GM18507 (cell line): ENCODE measurements at regions not wholly inside any gene's neighbourhood (a gene's known extent, or its start where the extent isn't known, plus 50 kb on each side); places are given as distances from the start of the nearest gene placed in this dataset.

ENCODE experiments used
- DNase-seq: peaks from one replicate; pipeline ENCODE4 v3.0.0; 2011; ENCODE audit warnings: low read depth; ENCODE audit not compliant: insufficient read length; ENCODE audit errors: extremely low spot score
- FAIRE-seq: peaks from 2 replicates; lab custom pipeline; 2011; peaks lifted over from hg19 to GRCh38; lab: Jason Lieb, UNC

- FAIRE-seq (no peak), DNase-seq (no peak)
These were observed 435.0 kb upstream of the CADM1 start for GRCh38 chr11:115939104-115939730.

DNA sequence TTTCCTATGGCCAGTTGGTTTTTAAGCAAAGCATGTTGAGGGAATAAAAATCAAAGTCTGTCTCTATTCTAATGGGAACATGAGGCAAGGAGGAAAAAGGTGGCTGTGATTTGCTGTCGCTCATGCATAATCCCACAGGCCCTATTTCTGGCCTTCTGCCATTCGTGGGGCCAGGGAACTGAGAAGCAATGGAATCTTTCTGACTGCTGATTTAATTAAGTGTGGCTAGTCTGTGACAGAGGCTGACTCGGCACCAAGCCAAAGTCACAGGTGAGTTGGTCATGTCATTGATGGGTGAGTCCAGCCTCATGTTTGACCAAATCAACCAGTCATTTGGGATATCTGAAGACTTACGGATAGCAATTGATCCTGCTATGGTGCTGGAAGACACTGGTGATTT, 429.3 kb upstream of the CADM1 start:
- DNase-seq (no peak), FAIRE-seq (no peak)

GRCh38 chr11:115931548-115932083, 427.4 kb upstream of the CADM1 start:
- DNase-seq (no peak), FAIRE-seq (no peak)

DNA sequence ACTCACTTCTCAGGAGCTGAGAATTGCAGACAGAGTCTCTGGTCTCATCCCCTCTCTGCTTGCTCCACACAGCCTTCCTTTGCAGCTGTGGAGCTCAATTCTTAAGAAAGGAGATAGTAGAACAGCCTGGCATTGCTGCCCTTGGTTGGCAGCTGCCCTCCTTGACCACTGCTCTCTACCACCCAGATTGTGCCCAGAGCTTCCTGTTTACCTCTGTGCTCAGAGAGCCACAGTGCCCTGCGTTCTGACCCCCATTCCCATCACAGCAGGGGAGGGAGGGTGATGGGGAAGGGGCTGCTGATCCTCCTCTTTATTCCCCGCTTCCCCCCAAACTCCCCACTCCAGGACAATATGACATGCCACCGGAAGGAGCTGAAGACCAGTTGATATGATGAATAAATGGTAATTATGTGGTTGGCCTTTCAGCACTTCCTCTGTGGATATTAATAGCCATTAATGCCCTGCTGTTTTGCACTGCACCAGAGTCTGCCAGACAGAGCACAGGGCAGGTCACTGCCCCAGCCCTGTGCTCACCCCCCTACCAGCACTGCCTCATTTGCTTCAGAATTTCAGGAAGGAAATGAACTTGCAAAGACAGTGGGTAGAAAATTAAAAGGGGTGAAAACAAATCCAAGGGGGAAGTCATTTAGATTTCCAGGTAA, 426.8 kb upstream of the CADM1 start:
- FAIRE-seq (peak; percentile 86), DNase-seq (no peak)

GRCh38 chr11:115930291-115930690, 426.1 kb upstream of the CADM1 start:
- no peak for FAIRE-seq

GRCh38 chr11:115929618-115930129, 425.5 kb upstream of the CADM1 start:
- DNase-seq (no peak), FAIRE-seq (peak; percentile 90)

More at GRCh38 chr11:115930291-115930690, 426.1 kb upstream of the CADM1 start:
- no peak for DNase-seq

DNA sequence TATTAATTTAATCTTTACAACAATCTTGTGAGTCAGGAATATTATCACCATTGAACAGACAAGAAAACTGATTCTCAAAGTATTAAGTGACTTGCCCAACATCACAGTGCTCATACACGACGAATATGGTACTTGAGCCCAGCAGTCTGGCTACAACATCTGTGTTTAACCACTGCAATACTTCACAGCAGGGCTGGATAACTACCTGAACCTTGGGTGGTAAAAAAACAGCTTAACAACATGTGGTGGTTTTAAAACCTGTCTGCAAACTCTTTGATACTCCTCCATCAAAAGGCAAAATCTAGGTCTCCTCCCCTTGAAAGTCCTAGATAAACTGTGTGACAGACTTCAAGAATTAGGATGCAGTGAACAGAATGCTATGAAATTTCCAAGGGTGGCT, 424.6 kb upstream of the CADM1 start:
- FAIRE-seq, result no peak
- DNase-seq, result no peak

- DNase-seq, result no peak
- FAIRE-seq, result peak; percentile 92
These were observed 423.7 kb upstream of the CADM1 start for GRCh38 chr11:115927823-115928329.

DNA sequence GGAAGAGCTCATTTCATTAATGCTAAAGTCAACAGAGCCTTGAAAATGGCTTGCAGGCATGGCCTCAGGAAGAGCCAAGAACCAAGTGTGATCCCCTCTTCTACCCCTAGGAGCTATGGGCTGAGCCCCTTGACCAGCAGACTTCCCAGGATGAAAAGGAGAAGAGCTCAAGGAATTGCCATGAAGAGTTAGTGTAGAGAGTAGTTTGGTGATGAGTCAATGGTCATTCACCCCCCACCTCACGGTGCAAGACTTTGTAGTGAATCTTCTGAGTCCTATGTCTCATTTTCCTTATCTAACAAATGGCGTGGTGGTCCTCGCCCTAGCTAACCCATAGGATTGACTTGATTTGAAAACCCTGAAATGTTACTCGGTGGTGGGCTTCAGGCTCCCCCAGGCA, 422.4 kb upstream of the CADM1 start:
- no peak for FAIRE-seq

DNA sequence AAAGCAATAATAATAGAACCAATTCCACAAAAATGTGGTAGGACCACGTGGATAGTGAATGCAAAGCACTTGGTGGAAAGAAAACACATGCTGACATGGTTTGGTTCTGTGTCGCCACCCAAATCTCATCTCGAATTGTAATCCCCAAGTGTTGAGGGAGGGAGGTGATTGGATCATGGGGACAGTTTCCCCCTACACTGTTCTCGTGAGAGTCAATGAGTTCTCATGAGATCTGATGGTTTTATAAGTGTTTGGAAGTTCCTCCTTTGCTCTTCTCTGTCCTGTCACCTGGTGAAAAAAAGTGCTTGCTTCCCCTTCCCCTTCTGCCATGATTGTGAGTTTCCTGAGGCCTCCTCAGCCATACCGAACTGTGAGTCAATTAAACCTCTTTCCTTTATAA, 421.9 kb upstream of the CADM1 start:
- DNase-seq (no peak), FAIRE-seq (peak; percentile 76)

More for the DNA sequence above, 422.4 kb upstream of the CADM1 start:
- no peak for DNase-seq

DNA sequence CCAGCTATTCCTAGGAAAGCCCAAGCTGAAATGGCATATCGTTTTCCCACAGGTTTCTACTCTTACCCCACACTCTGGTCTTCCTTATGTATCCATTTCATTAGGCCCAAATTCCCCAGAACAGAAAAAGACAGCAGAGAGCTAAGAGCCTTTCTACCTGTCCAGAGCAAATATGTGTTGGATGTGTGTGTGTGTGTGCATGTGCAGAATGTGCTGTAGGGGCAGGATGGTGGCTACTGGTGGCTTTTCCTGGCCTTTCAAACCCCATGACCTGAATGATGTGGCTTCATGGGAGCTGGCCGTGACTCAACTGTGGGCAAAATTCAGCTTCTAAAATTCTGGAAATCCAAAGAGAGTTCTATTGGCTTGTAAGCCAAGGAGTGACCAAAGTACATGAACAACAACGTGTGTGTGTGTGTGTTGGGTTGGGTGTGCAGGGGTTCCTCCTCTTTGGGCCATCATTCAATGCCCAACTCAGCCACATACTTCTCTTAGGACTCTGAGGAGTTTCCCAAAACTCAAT, 421.4 kb upstream of the CADM1 start:
- peak; percentile 29 for FAIRE-seq
- no peak for DNase-seq

DNA sequence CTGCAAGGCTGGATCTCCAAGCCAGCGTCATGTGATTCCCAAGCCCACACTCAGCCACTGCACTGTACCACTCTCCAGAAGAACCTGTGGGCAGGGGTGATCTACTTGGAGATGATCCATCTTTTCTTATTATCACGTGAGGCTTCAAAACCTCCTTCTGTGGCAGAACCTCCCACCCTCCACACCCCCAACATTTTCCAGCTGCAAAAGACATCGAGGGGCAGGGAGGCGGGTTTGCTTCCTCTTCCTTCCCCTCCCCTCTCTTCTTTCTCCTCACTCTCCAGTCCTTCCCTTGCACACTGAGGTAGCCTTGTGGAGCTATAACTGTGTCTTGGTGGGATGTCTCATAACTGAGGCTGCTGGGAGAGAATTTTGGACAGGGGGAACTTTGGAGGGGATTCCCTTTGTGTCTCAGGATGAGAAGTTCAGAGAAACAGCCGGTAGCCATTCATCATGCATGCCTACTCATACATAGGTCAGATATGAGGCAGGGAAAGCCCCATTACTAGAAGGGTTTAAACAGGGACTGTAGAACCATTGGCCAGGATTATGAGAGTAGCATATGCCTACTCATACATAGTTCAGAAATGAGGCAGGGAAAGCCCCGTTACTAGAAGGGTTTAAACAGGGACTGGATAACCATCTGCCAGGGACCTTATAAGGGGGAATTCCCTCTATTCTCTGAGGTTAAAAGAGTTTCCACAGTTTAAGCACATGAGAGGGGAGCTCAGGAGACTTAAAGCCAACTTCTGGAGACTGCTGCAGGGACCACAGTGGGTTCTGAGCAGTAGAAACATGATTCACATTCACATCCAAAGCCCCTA, 420.7 kb upstream of the CADM1 start:
- DNase-seq (peak; percentile 38), FAIRE-seq (peak; percentile 99)

- DNase-seq, result no peak
- FAIRE-seq, result no peak
These were observed 418.7 kb upstream of the CADM1 start for GRCh38 chr11:115922876-115923275.

- DNase-seq (no peak), FAIRE-seq (peak; percentile 60)
These were observed 417.8 kb upstream of the CADM1 start for GRCh38 chr11:115921986-115922385.

- FAIRE-seq (peak; percentile 68), DNase-seq (no peak)
These were observed 417.3 kb upstream of the CADM1 start for GRCh38 chr11:115921540-115921939.

GRCh38 chr11:115920841-115921480, 416.7 kb upstream of the CADM1 start:
- no peak for DNase-seq
- peak; percentile 80 for FAIRE-seq

DNA sequence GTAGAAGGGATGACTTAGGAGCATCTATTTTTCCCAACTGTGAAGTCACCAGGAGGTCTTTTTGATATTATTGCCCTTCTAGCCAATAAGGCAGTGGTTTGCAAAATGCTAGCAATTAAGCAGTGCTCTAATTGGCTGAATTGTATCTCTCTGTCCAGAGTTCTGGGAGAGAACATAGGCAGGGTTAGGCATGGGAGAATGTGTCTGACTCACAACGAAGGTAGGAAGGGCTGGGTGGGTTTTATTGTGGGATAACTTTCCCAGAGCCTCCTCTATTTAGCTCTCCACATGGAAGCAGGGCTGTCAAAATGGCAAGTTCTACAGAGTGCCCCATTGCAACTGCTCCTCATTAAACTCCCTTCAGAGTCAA, 415.9 kb upstream of the CADM1 start:
- no peak for FAIRE-seq
- no peak for DNase-seq

DNA sequence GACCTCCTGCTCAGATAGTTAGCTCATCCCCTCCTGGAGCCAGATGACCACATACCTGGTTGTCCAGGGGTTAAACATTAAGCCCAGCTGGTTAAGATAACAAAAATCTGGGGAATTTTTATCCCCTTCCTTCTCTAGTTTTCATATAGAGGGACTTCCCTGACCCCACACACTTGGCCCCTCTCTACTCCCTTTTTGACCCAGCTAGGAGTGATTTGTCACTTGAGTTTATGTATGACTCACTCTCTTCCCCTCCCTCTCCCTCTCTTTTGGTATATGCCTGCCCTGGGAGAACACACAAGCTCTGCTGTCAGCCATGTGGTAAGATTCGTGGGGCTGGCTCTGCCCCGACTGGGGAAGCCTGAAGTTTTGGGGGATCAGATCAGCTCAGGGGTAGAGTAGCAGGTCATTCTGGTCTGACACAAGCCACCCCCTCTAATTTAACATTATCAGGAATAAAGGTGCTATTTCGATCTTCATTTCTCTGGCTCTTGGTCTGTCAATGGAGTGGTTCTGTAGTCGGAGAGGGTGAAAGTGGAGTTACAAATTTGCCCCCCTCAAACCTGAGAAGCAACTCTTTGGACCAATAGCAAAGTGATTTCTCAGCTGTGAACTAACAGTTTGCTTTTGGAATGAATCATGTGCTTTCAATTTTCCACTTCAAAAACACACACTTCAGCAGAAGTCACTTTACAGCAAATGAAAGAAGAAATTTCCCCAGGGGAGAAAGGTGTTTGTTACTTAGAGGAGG, 415.3 kb upstream of the CADM1 start:
- DNase-seq (peak; percentile 33), FAIRE-seq (peak; percentile 97)

- DNase-seq (no peak), FAIRE-seq (no peak)
These were observed 414.4 kb upstream of the CADM1 start for GRCh38 chr11:115918576-115918975.
